ENCODE measurements at regions not wholly inside any gene's neighbourhood (a gene's known extent, or its start where the extent isn't known, plus 50 kb on each side); places are given as distances from the start of the nearest gene placed in this dataset.

GRCh38 chr17:34843682-34844081 is 117.6 kb downstream of the CCT6B start:
- Histone ChIP-seq H3K27ac (no peak overlapping the region), H3K27me3 (peaks cover 23% of the 10 kb centered on the region), H3K4me1 (no peaks in the 10 kb centered on the region), H3K9me3 (replicated peaks) (no peaks in the 10 kb centered on the region), H3K4me3 (no peak overlapping the region), H3K36me3 (no peaks in the 10 kb centered on the region)
- no peak for DNase-seq

GRCh38 chr17:34842235-34842634 is 119.0 kb downstream of the CCT6B start:
- Histone ChIP-seq H3K27ac (no peak overlapping the region), H3K9me3 (replicated peaks) (no peaks in the 10 kb centered on the region), H3K4me1 (no peaks in the 10 kb centered on the region), H3K36me3 (no peaks in the 10 kb centered on the region), H3K27me3 (peaks cover 26% of the 10 kb centered on the region), H3K4me3 (no peak overlapping the region)
- DNase-seq: no peak

GRCh38 chr17:34841467-34841866 is 119.8 kb downstream of the CCT6B start:
- H3K4me1 ChIP-seq: no peaks in the 10 kb centered on the region
- no peak overlapping the region for H3K27ac ChIP-seq
- H3K27me3 ChIP-seq: peaks cover 29% of the 10 kb centered on the region
- DNase-seq: no peak
- H3K36me3 ChIP-seq: no peaks in the 10 kb centered on the region
- H3K9me3 ChIP-seq (replicated peaks): no peaks in the 10 kb centered on the region
- no peak overlapping the region for H3K4me3 ChIP-seq

GRCh38 chr17:34840750-34841149 is 120.5 kb downstream of the CCT6B start:
- DNase-seq: no peak
- no peak overlapping the region for H3K4me3 ChIP-seq
- H3K9me3 ChIP-seq (replicated peaks): no peaks in the 10 kb centered on the region
- no peaks in the 10 kb centered on the region for H3K36me3 ChIP-seq
- H3K4me1 ChIP-seq: no peaks in the 10 kb centered on the region
- no peak overlapping the region for H3K27ac ChIP-seq
- peaks cover 35% of the 10 kb centered on the region for H3K27me3 ChIP-seq

GRCh38 chr17:34837876-34838478 is 123.3 kb downstream of the CCT6B start:
- Histone ChIP-seq H3K9me3 (replicated peaks) (no peaks in the 10 kb centered on the region), H3K27me3 (peaks cover 43% of the 10 kb centered on the region), H3K36me3 (no peaks in the 10 kb centered on the region), H3K4me1 (no peaks in the 10 kb centered on the region), H3K27ac (no peak overlapping the region), H3K4me3 (no peak overlapping the region)
- DNase-seq: peak in 1 of 2 experiments; percentile 54

- Histone ChIP-seq H3K4me1 (no peaks in the 10 kb centered on the region), H3K27ac (no peak overlapping the region), H3K4me3 (no peak overlapping the region), H3K36me3 (no peaks in the 10 kb centered on the region), H3K9me3 (replicated peaks) (no peaks in the 10 kb centered on the region), H3K27me3 (peaks cover 45% of the 10 kb centered on the region)
- no peak for DNase-seq
Measured at GRCh38 chr17:34832376-34832775, 128.9 kb downstream of the CCT6B start.

GRCh38 chr17:34827008-34827407 is 134.3 kb downstream of the CCT6B start:
- Histone ChIP-seq H3K4me3 (no peak overlapping the region), H3K27ac (no peak overlapping the region), H3K4me1 (peaks cover 4% of the 10 kb centered on the region; the same call in 1 of the 2 replicates), H3K9me3 (replicated peaks) (no peaks in the 10 kb centered on the region), H3K36me3 (no peaks in the 10 kb centered on the region), H3K27me3 (peaks cover 14% of the 10 kb centered on the region; the same call in 1 of the 2 replicates)
- no peak for DNase-seq

GRCh38 chr17:34826332-34826731 is 134.9 kb downstream of the CCT6B start:
- peak in 1 of 2 experiments; percentile 11 for DNase-seq
- peaks cover 7% of the 10 kb centered on the region; the same call in 1 of the 2 replicates for H3K27me3 ChIP-seq
- no peak overlapping the region for H3K27ac ChIP-seq
- peaks cover 4% of the 10 kb centered on the region; the same call in 1 of the 2 replicates for H3K4me1 ChIP-seq
- H3K9me3 ChIP-seq (replicated peaks): no peaks in the 10 kb centered on the region
- H3K4me3 ChIP-seq: no peak overlapping the region
- no peaks in the 10 kb centered on the region for H3K36me3 ChIP-seq

- H3K4me3 ChIP-seq: no peak overlapping the region
- no peaks in the 10 kb centered on the region for H3K9me3 ChIP-seq (replicated peaks)
- no peak for DNase-seq
- H3K36me3 ChIP-seq: no peaks in the 10 kb centered on the region
- H3K27ac ChIP-seq: no peak overlapping the region
- peaks cover 4% of the 10 kb centered on the region; the same call in 1 of the 2 replicates for H3K27me3 ChIP-seq
- peaks cover 4% of the 10 kb centered on the region; the same call in 1 of the 2 replicates for H3K4me1 ChIP-seq
Measured at GRCh38 chr17:34825884-34826283, 135.4 kb downstream of the CCT6B start.

- DNase-seq: no peak
- Histone ChIP-seq H3K9me3 (replicated peaks) (no peaks in the 10 kb centered on the region), H3K4me1 (peaks cover 4% of the 10 kb centered on the region; the same call in 1 of the 2 replicates), H3K27me3 (peaks cover 4% of the 10 kb centered on the region; the same call in 1 of the 2 replicates), H3K27ac (no peak overlapping the region), H3K36me3 (no peaks in the 10 kb centered on the region), H3K4me3 (no peak overlapping the region)
Measured at GRCh38 chr17:34825102-34825501, 136.2 kb downstream of the CCT6B start.

GRCh38 chr17:34823023-34823422 is 138.2 kb downstream of the CCT6B start:
- Histone ChIP-seq H3K9me3 (replicated peaks) (no peaks in the 10 kb centered on the region), H3K4me3 (no peak overlapping the region), H3K4me1 (peaks cover 4% of the 10 kb centered on the region; the same call in 1 of the 2 replicates), H3K27ac (no peak overlapping the region), H3K27me3 (no peaks in the 10 kb centered on the region; the same call in 1 of the 2 replicates), H3K36me3 (no peaks in the 10 kb centered on the region)
- DNase-seq: no peak

- peaks cover 4% of the 10 kb centered on the region; the same call in 1 of the 2 replicates for H3K4me1 ChIP-seq
- DNase-seq: no peak
- H3K9me3 ChIP-seq (replicated peaks): no peaks in the 10 kb centered on the region
- H3K27me3 ChIP-seq: no peaks in the 10 kb centered on the region; the same call in 1 of the 2 replicates
- H3K4me3 ChIP-seq: no peak overlapping the region
- H3K27ac ChIP-seq: no peak overlapping the region
- H3K36me3 ChIP-seq: no peaks in the 10 kb centered on the region
Measured at GRCh38 chr17:34822007-34822739, 139.1 kb downstream of the CCT6B start.

- Histone ChIP-seq H3K27me3 (peaks cover 4% of the 10 kb centered on the region; the same call in 1 of the 2 replicates), H3K4me3 (no peak overlapping the region), H3K4me1 (no peaks in the 10 kb centered on the region), H3K36me3 (no peaks in the 10 kb centered on the region), H3K9me3 (replicated peaks) (no peaks in the 10 kb centered on the region), H3K27ac (no peak overlapping the region)
- no peak for DNase-seq
Measured at GRCh38 chr17:34820922-34821321, 140.3 kb downstream of the CCT6B start.

- no peak for DNase-seq
- Histone ChIP-seq H3K4me1 (no peaks in the 10 kb centered on the region), H3K27ac (no peak overlapping the region), H3K4me3 (no peak overlapping the region), H3K9me3 (replicated peaks) (no peaks in the 10 kb centered on the region), H3K27me3 (peaks cover 8% of the 10 kb centered on the region; the same call in 1 of the 2 replicates), H3K36me3 (no peaks in the 10 kb centered on the region)
Measured at GRCh38 chr17:34820248-34820801, 140.9 kb downstream of the CCT6B start.
